ENCODE measurements at regions not wholly inside any gene's neighbourhood (a gene's known extent, or its start where the extent isn't known, plus 50 kb on each side); places are given as distances from the start of the nearest gene placed in this dataset.

GRCh38 chr12:124694250-124694649, 126.8 kb upstream of the NCOR2 start:
- no peak for TF ChIP-seq CTCF (optimal IDR thresholded peaks at IDR 0.05 in 1 of 3, IDR thresholded peaks at IDR 0.05 in 1 of 3, conservative IDR thresholded peaks at IDR 0.05 in 1 of 3; ENCODE audit: extremely low read depth in 1 of 3, insufficient read depth in 2 of 3, low read length in 3 of 3)
- no peak for TF ChIP-seq EZH2 (IDR thresholded peaks at IDR 0.05; ENCODE audit: low read length)
